ENCODE measurements at regions not wholly inside any gene's neighbourhood (a gene's known extent, or its start where the extent isn't known, plus 50 kb on each side); places are given as distances from the start of the nearest gene placed in this dataset.

DNA sequence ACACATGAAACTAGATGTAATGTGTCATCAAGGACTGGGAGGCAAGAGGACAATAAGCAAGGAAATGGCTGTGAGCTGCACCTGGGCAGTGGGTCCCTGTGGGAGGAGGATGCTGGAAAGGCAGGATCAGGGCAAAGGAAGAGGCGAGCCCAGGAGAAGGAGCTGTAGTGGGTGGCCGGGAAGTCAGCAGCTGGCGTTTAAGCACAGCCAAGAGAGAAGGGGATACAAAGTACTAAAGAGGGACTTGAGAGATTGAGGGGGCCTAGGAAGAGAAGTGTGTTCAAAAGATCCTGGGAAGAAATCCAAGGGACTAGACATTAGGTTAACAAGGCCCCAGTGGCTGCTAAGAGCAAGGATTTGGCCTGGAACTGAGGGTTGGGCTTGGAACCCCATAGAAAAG lies 188.5 kb upstream of the SLC24A5 start:
- no peak for FAIRE-seq
- DNase-seq (ENCODE audit: low read depth, low spot score) = no peak
- dilution Hi-C loops (cut with MboI; ENCODE audit: extremely low pct_ligation_motif_present, low sequenced_read_pairs) = no loop called here

DNA sequence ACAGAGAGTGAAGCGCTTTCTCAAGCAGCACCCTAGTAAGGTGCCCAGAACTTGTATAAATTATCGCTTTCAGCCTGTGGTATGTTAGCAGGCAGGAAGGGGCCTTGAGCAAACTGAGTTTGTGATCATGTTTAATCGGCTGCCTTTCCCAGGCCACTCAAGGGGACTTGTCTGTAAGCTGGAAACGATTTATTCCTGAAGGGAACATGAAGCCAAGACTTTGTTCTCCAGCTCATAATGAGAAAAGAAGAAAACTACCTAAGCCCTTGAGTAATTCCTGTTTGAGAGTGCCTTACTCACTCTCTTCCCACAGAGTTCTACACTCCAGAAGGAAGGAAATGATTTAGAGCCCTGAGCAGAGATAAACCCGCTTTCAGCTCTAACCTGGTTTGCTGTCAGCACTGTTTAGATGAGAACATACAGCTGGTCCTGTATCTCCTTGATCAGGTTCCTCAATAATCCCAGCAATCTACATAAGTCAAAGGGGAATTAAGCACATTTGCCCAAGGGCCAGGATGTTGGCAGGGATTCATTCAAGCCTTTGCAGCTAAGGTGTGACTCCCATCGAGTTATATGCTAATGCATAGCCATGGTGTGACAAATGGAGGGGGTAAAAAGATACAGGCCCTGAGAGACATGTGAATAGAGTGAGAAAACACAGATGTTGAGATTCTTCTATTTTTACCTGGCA lies 187.7 kb upstream of the SLC24A5 start:
- FAIRE-seq = no peak
- no peak overlapping the region for H3K4me3 ChIP-seq (ENCODE audit: control insufficient read depth in 2 of 3, extremely low read depth in 1 of 3, insufficient read depth in 2 of 3, low read depth in 1 of 3, low read length in 3 of 3)
- no peaks in the 10 kb centered on the region for H3K4me1 ChIP-seq (ENCODE audit: control insufficient read depth, extremely low read depth, insufficient read depth, low read length)
- no peaks in the 10 kb centered on the region for H3K27me3 ChIP-seq (ENCODE audit: control insufficient read depth, extremely low read depth, insufficient read depth, low read length)
- H3K9me1 ChIP-seq (ENCODE audit: control insufficient read depth, extremely low read depth, insufficient read depth, low read length) = no peaks in the 10 kb centered on the region
- H4K20me1 ChIP-seq (ENCODE audit: control insufficient read depth, extremely low read depth, insufficient read depth, low read length) = no peaks in the 10 kb centered on the region
- no peak overlapping the region for H3K4me2 ChIP-seq (ENCODE audit: control insufficient read depth, extremely low read depth, insufficient read depth, low read depth, low read length)
- H3K27ac ChIP-seq (ENCODE audit: control insufficient read depth, insufficient read depth, low read length) = no peak overlapping the region
- DNase-seq (ENCODE audit: low read depth, low spot score) = no peak
- H3K9ac ChIP-seq (ENCODE audit: control insufficient read depth, extremely low read depth, insufficient read depth, low read length) = no peak overlapping the region
- H3K9me3 ChIP-seq (ENCODE audit: control insufficient read depth, low read depth, low read length) = no peaks in the 10 kb centered on the region
- dilution Hi-C loops (cut with MboI; ENCODE audit: extremely low pct_ligation_motif_present, low sequenced_read_pairs) = no loop called here
- H3K36me3 ChIP-seq (ENCODE audit: control insufficient read depth in 2 of 2, extremely low read depth in 1 of 2, insufficient read depth in 2 of 2, low read length in 2 of 2) = no peaks in the 10 kb centered on the region
- H3K79me2 ChIP-seq (ENCODE audit: control insufficient read depth, insufficient read depth, low read length) = no peaks in the 10 kb centered on the region
- TF ChIP-seq, protein P1, sequence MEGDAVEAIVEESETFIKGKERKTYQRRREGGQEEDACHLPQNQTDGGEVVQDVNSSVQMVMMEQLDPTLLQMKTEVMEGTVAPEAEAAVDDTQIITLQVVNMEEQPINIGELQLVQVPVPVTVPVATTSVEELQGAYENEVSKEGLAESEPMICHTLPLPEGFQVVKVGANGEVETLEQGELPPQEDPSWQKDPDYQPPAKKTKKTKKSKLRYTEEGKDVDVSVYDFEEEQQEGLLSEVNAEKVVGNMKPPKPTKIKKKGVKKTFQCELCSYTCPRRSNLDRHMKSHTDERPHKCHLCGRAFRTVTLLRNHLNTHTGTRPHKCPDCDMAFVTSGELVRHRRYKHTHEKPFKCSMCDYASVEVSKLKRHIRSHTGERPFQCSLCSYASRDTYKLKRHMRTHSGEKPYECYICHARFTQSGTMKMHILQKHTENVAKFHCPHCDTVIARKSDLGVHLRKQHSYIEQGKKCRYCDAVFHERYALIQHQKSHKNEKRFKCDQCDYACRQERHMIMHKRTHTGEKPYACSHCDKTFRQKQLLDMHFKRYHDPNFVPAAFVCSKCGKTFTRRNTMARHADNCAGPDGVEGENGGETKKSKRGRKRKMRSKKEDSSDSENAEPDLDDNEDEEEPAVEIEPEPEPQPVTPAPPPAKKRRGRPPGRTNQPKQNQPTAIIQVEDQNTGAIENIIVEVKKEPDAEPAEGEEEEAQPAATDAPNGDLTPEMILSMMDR (optimal IDR thresholded peaks at IDR 0.05 in 1 of 3, IDR thresholded peaks at IDR 0.05 in 1 of 3, conservative IDR thresholded peaks at IDR 0.05 in 1 of 3; ENCODE audit: extremely low read depth in 1 of 3, insufficient read depth in 2 of 3, low read length in 3 of 3) = no peak
- TF ChIP-seq EZH2 (IDR thresholded peaks at IDR 0.05; ENCODE audit: low read length) = no peak
- no peak overlapping the region for H2AFZ ChIP-seq (ENCODE audit: control insufficient read depth, low read length)

More for the DNA sequence above, 188.5 kb upstream of the SLC24A5 start:
- no peak overlapping the region for H3K9ac ChIP-seq (ENCODE audit: control insufficient read depth, extremely low read depth, insufficient read depth, low read length)
- H3K27me3 ChIP-seq (ENCODE audit: control insufficient read depth, extremely low read depth, insufficient read depth, low read length) = no peaks in the 10 kb centered on the region
- no peaks in the 10 kb centered on the region for H3K36me3 ChIP-seq (ENCODE audit: control insufficient read depth in 2 of 2, extremely low read depth in 1 of 2, insufficient read depth in 2 of 2, low read length in 2 of 2)
- H3K4me2 ChIP-seq (ENCODE audit: control insufficient read depth, extremely low read depth, insufficient read depth, low read depth, low read length) = no peak overlapping the region
- no peaks in the 10 kb centered on the region for H3K9me3 ChIP-seq (ENCODE audit: control insufficient read depth, low read depth, low read length)
- TF ChIP-seq, protein P1 (optimal IDR thresholded peaks at IDR 0.05 in 1 of 3, IDR thresholded peaks at IDR 0.05 in 1 of 3, conservative IDR thresholded peaks at IDR 0.05 in 1 of 3; ENCODE audit: extremely low read depth in 1 of 3, insufficient read depth in 2 of 3, low read length in 3 of 3) = no peak
- no peak for TF ChIP-seq EZH2 (IDR thresholded peaks at IDR 0.05; ENCODE audit: low read length)
- H3K27ac ChIP-seq (ENCODE audit: control insufficient read depth, insufficient read depth, low read length) = no peak overlapping the region
- H4K20me1 ChIP-seq (ENCODE audit: control insufficient read depth, extremely low read depth, insufficient read depth, low read length) = no peaks in the 10 kb centered on the region
- H2AFZ ChIP-seq (ENCODE audit: control insufficient read depth, low read length) = no peak overlapping the region
- no peaks in the 10 kb centered on the region for H3K9me1 ChIP-seq (ENCODE audit: control insufficient read depth, extremely low read depth, insufficient read depth, low read length)
- H3K4me1 ChIP-seq (ENCODE audit: control insufficient read depth, extremely low read depth, insufficient read depth, low read length) = no peaks in the 10 kb centered on the region
- H3K79me2 ChIP-seq (ENCODE audit: control insufficient read depth, insufficient read depth, low read length) = no peaks in the 10 kb centered on the region
- H3K4me3 ChIP-seq (ENCODE audit: control insufficient read depth in 2 of 3, extremely low read depth in 1 of 3, insufficient read depth in 2 of 3, low read depth in 1 of 3, low read length in 3 of 3) = no peak overlapping the region
